KMS-11 (cell line): ENCODE measurements at regions not wholly inside any gene's neighbourhood (a gene's known extent, or its start where the extent isn't known, plus 50 kb on each side); places are given as distances from the start of the nearest gene placed in this dataset.

Source experiments
- H2AFZ ChIP-seq: fragments of 200-600 bp; sonication (generic); 2 replicates; pipeline ENCODE4 v1.6.1; 2016; ENCODE audit warnings: antibody characterized with exemption, mixed run types, low read depth
- H3K27ac ChIP-seq: fragments of 200-600 bp; sonication (generic); 2 replicates; pipeline ENCODE4 v1.6.1; 2016; ENCODE audit warnings: mild to moderate bottlenecking, mixed run types
- H3K27me3 ChIP-seq: fragments of 200-600 bp; sonication (generic); 2 replicates; pipeline ENCODE4 v1.6.1; 2017; ENCODE audit warnings: mild to moderate bottlenecking, low read depth, mixed run types, moderate library complexity; ENCODE audit not compliant: insufficient read depth
- H3K36me3 ChIP-seq: fragments of 200-600 bp; sonication (generic); 2 replicates; pipeline ENCODE4 v1.6.1; 2017; ENCODE audit warnings: mild to moderate bottlenecking, mixed run types; ENCODE audit not compliant: insufficient read depth
- H3K4me1 ChIP-seq: fragments of 200-600 bp; sonication (generic); 2 replicates; pipeline ENCODE4 v1.6.1; 2016; ENCODE audit warnings: mild to moderate bottlenecking, low read depth, mixed run types; ENCODE audit not compliant: poor library complexity, severe bottlenecking
- H3K4me2 ChIP-seq: fragments of 200-600 bp; sonication (generic); 2 replicates; pipeline ENCODE4 v1.7.0; 2016; ENCODE audit warnings: mild to moderate bottlenecking, mixed run types
- H3K4me3 ChIP-seq: fragments of 200-600 bp; sonication (generic); IDR thresholded peaks from 2 replicates; pipeline ENCODE4 v1.6.1; 2017; ENCODE audit warnings: low read depth, low read length, mixed read lengths; ENCODE audit not compliant: insufficient read depth
- H3K79me2 ChIP-seq: fragments of 200-600 bp; sonication (generic); 2 replicates; pipeline ENCODE4 v1.6.1; 2016; ENCODE audit warnings: low read depth, mixed run types; ENCODE audit not compliant: insufficient read depth
- H3K9ac ChIP-seq: fragments of 200-600 bp; sonication (generic); 2 replicates; pipeline ENCODE4 v1.6.1; 2016; ENCODE audit warnings: mild to moderate bottlenecking, mixed run types
- H4K20me1 ChIP-seq: fragments of 200-600 bp; sonication (generic); 2 replicates; pipeline ENCODE4 v1.6.1; 2016; ENCODE audit warnings: mild to moderate bottlenecking, mixed run types; ENCODE audit not compliant: insufficient read depth
- CTCF ChIP-seq: fragments of 200-600 bp; sonication (generic); conservative IDR thresholded peaks from 2 replicates; pipeline ENCODE4 v1.6.1; 2017; ENCODE audit warnings: low read depth, mild to moderate bottlenecking, antibody characterized with exemption, low read length, moderate library complexity, mixed read lengths

GRCh38 chr19:31589109-31589508 is 239.9 kb upstream of the TSHZ3 start:
- no peak overlapping the region for H2AFZ ChIP-seq
- no peaks in the 10 kb centered on the region for H4K20me1 ChIP-seq
- no peak overlapping the region for H3K4me2 ChIP-seq
- H3K79me2 ChIP-seq = no peaks in the 10 kb centered on the region
- no peak overlapping the region for H3K27ac ChIP-seq
- no peaks in the 10 kb centered on the region for H3K36me3 ChIP-seq
- H3K27me3 ChIP-seq = no peaks in the 10 kb centered on the region
- H3K9ac ChIP-seq = no peak overlapping the region
- no peak for TF ChIP-seq CTCF
- no peaks in the 10 kb centered on the region for H3K4me1 ChIP-seq
- H3K4me3 ChIP-seq = no peak overlapping the region

- H3K4me3 ChIP-seq = no peak overlapping the region
- H3K4me1 ChIP-seq = no peaks in the 10 kb centered on the region
- no peaks in the 10 kb centered on the region for H3K79me2 ChIP-seq
- H3K36me3 ChIP-seq = no peaks in the 10 kb centered on the region
- no peak overlapping the region for H3K4me2 ChIP-seq
- H3K9ac ChIP-seq = no peak overlapping the region
- no peaks in the 10 kb centered on the region for H3K27me3 ChIP-seq
- no peaks in the 10 kb centered on the region for H4K20me1 ChIP-seq
- no peak overlapping the region for H3K27ac ChIP-seq
- no peak for TF ChIP-seq CTCF
- no peak overlapping the region for H2AFZ ChIP-seq
Observed at GRCh38 chr19:31591258-31591657, 242.0 kb upstream of the TSHZ3 start.

GRCh38 chr19:31592456-31592855 is 243.2 kb upstream of the TSHZ3 start:
- TF ChIP-seq CTCF = no peak
- H3K9ac ChIP-seq = no peak overlapping the region
- H3K79me2 ChIP-seq = no peaks in the 10 kb centered on the region
- H3K4me3 ChIP-seq = no peak overlapping the region
- H3K27me3 ChIP-seq = no peaks in the 10 kb centered on the region
- H4K20me1 ChIP-seq = no peaks in the 10 kb centered on the region
- H3K36me3 ChIP-seq = no peaks in the 10 kb centered on the region
- no peak overlapping the region for H3K4me2 ChIP-seq
- H3K27ac ChIP-seq = no peak overlapping the region
- no peaks in the 10 kb centered on the region for H3K4me1 ChIP-seq
- H2AFZ ChIP-seq = no peak overlapping the region

GRCh38 chr19:31594701-31595100 is 245.5 kb upstream of the TSHZ3 start:
- H3K4me3 ChIP-seq = no peak overlapping the region
- H3K36me3 ChIP-seq = no peaks in the 10 kb centered on the region
- H2AFZ ChIP-seq = no peak overlapping the region
- H4K20me1 ChIP-seq = no peaks in the 10 kb centered on the region
- no peaks in the 10 kb centered on the region for H3K79me2 ChIP-seq
- no peaks in the 10 kb centered on the region for H3K4me1 ChIP-seq
- no peak overlapping the region for H3K4me2 ChIP-seq
- no peak for TF ChIP-seq CTCF
- H3K27ac ChIP-seq = no peak overlapping the region
- no peak overlapping the region for H3K9ac ChIP-seq
- H3K27me3 ChIP-seq = no peaks in the 10 kb centered on the region

GRCh38 chr19:31595521-31595920 is 246.3 kb upstream of the TSHZ3 start:
- no peak overlapping the region for H3K9ac ChIP-seq
- TF ChIP-seq CTCF = no peak
- no peak overlapping the region for H3K27ac ChIP-seq
- no peak overlapping the region for H2AFZ ChIP-seq
- no peaks in the 10 kb centered on the region for H3K27me3 ChIP-seq
- H4K20me1 ChIP-seq = no peaks in the 10 kb centered on the region
- H3K36me3 ChIP-seq = no peaks in the 10 kb centered on the region
- no peaks in the 10 kb centered on the region for H3K79me2 ChIP-seq
- no peak overlapping the region for H3K4me2 ChIP-seq
- no peak overlapping the region for H3K4me3 ChIP-seq
- H3K4me1 ChIP-seq = no peaks in the 10 kb centered on the region
